CD14-positive monocyte (primary cell): ENCODE measurements at regions not wholly inside any gene's neighbourhood (a gene's known extent, or its start where the extent isn't known, plus 50 kb on each side); places are given as distances from the start of the nearest gene placed in this dataset.

ENCODE experiments used
- DNase-seq, 3 donors: peaks; one replicate each; pipeline ENCODE4 v3.0.0-alpha.2; 2011 to 2022
- H2AFZ ChIP-seq: 2 replicates; pipeline ENCODE4 v1.6.0; 2012; ENCODE audit warnings: mild to moderate bottlenecking, low read depth, low read length, inconsistent platforms; ENCODE audit not compliant: insufficient read depth, poor library complexity, severe bottlenecking
- H3K27ac ChIP-seq, 2 donors: 1 replicate in 1 of 2; 2 replicates in 1 of 2; pipeline ENCODE4 v1.5.1; 2012 to 2013; ENCODE audit warnings: low read length in 2 of 2, control low read depth in 1 of 2, inconsistent platforms in 1 of 2, low read depth in 1 of 2, mild to moderate bottlenecking in 1 of 2
- H3K27me3 ChIP-seq, 2 donors: one replicate each; pipeline versions ENCODE4 v1.6.0 to v1.6.1; 2011 to 2013; ENCODE audit warnings: low read length in 2 of 2; ENCODE audit not compliant: control insufficient read depth in 2 of 2, insufficient read depth in 2 of 2
- H3K36me3 ChIP-seq, 2 donors: replicated peaks in 1 of 2; 1 replicate in 1 of 2; 2 replicates in 1 of 2; pipeline versions ENCODE4 v1.5.1 to v1.6.1; 2012 to 2013; ENCODE audit warnings: low read length in 2 of 2, control low read depth in 1 of 2, inconsistent platforms in 1 of 2, mild to moderate bottlenecking in 1 of 2; ENCODE audit not compliant: insufficient read depth in 2 of 2, control insufficient read depth in 1 of 2
- H3K4me1 ChIP-seq, 2 donors: 1 replicate in 1 of 2; 2 replicates in 1 of 2; pipeline versions ENCODE4 v1.5.1 to v1.6.1; 2012 to 2013; ENCODE audit warnings: low read length in 2 of 2, control low read depth in 1 of 2, inconsistent platforms in 1 of 2, mild to moderate bottlenecking in 1 of 2, moderate library complexity in 1 of 2; ENCODE audit not compliant: insufficient read depth in 2 of 2, control insufficient read depth in 1 of 2
- H3K4me2 ChIP-seq: replicated peaks from 2 replicates; pipeline ENCODE3; 2012; ENCODE audit warnings: low read length, moderate library complexity, mild to moderate bottlenecking; ENCODE audit not compliant: poor library complexity, severe bottlenecking; ENCODE audit errors: extremely low read depth
- H3K4me3 ChIP-seq, 3 experiments: fragments of 200-600 bp in 1 of 3; sonication (generic) in 1 of 3; replicated peaks in 1 of 3; 1 replicate in 2 of 3; 2 replicates in 1 of 3; pipeline ENCODE4 v1.5.1; 2011 to 2013; ENCODE audit warnings: low read length in 3 of 3, mild to moderate bottlenecking in 3 of 3, control low read depth in 2 of 3, low read depth in 2 of 3, inconsistent platforms in 1 of 3, moderate library complexity in 1 of 3
- H3K79me2 ChIP-seq: 2 replicates; pipeline ENCODE4 v1.6.0; 2012; ENCODE audit warnings: mild to moderate bottlenecking, control low read depth, inconsistent platforms, low read length, moderate library complexity; ENCODE audit not compliant: insufficient read depth
- H3K9ac ChIP-seq: 2 replicates; pipeline ENCODE4 v1.6.0; 2017; ENCODE audit warnings: low read length, mild to moderate bottlenecking; ENCODE audit not compliant: insufficient read depth, poor library complexity, severe bottlenecking
- H3K9me3 ChIP-seq, 2 donors: replicated peaks in 1 of 2; 1 replicate in 1 of 2; 2 replicates in 1 of 2; pipeline versions ENCODE4 v1.5.1 to v1.6.1; 2012 to 2013; ENCODE audit warnings: low read length in 2 of 2, control low read depth in 1 of 2; ENCODE audit not compliant: control insufficient read depth in 1 of 2, insufficient read depth in 1 of 2
- H4K20me1 ChIP-seq: 2 replicates; pipeline ENCODE4 v1.6.0; 2012; ENCODE audit warnings: mild to moderate bottlenecking, low read length, control low read depth, moderate library complexity; ENCODE audit not compliant: insufficient read depth
- H3K27ac Mint-ChIP-seq, 7 donors: one replicate each; pipeline ENCODE4 v1.8.0; 2020; ENCODE audit warnings: mild to moderate bottlenecking in 7 of 7, mixed read lengths in 7 of 7, moderate library complexity in 6 of 7, inconsistent platforms in 2 of 7
- H3K27me3 Mint-ChIP-seq, 3 donors: one replicate each; pipeline ENCODE4 v1.8.0; 2021 to 2022; ENCODE audit warnings: low read depth in 3 of 3, mild to moderate bottlenecking in 3 of 3, mixed read lengths in 3 of 3, moderate library complexity in 3 of 3, inconsistent platforms in 1 of 3
- H3K36me3 Mint-ChIP-seq, 2 donors: one replicate each; pipeline ENCODE4 v1.8.0; 2020; ENCODE audit warnings: mixed read lengths in 2 of 2, inconsistent platforms in 1 of 2, mild to moderate bottlenecking in 1 of 2
- H3K4me1 Mint-ChIP-seq: one replicate; pipeline ENCODE4 v1.8.0; 2020; ENCODE audit warnings: mild to moderate bottlenecking, mixed read lengths
- H3K4me3 Mint-ChIP-seq, 2 donors: one replicate each; pipeline ENCODE4 v1.8.0; 2020; ENCODE audit warnings: mild to moderate bottlenecking in 2 of 2, mixed read lengths in 2 of 2, moderate library complexity in 1 of 2
- H3K9me3 Mint-ChIP-seq, 7 donors: one replicate each; pipeline ENCODE4 v1.8.0; 2020 to 2022; ENCODE audit warnings: mixed read lengths in 7 of 7, mild to moderate bottlenecking in 6 of 7, moderate library complexity in 6 of 7, inconsistent platforms in 2 of 7
- WGBS: methylation state at CpG from one replicate; pipeline ENCODE4 v1.1.5; 2013; ENCODE audit warnings: missing lambda C conversion rate; ENCODE audit not compliant: insufficient coverage; 5-methylcytosine and 5-hydroxymethylcytosine counted together
- intact Hi-C, 2 donors: fragments of 100-400 bp; cut with micrococcal nuclease; formaldehyde crosslinking; loops; one replicate each; pipeline versions ENCODE4 v1.15.0 to v1.15.1; 2023
- TF ChIP-seq, protein P1 (sequence below): fragments of 200-600 bp; IDR thresholded peaks from one replicate; pipeline ENCODE4 v1.8.0; 2022; ENCODE audit warnings: antibody characterized with exemption, mild to moderate bottlenecking

DNA sequence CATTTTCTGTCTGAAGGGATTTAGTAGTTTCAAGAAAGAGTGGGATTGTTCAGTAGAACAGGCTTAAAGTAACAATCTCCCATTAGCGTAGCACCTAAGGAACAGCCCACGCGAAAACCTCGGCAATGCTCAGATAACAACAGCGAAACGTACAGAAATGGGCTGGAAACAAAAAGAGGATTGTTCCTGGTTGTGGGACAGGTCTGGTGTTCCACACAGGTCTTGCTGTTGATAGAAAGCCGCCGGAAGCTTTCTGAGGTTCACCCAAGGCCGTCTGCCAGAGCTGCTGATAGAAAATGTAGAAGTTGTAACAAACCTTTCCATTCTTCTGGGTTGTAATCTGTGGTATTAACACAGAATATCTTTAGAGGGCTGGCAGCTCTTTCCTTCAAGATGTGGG is 69.4 kb upstream of the CLCN4 start:
- no peak overlapping the region for H2AFZ ChIP-seq
- peaks cover 0 to 8% of the 10 kb centered on the region in 2 donors for H3K4me1 ChIP-seq
- H3K9ac ChIP-seq, result no peak overlapping the region
- no peak for DNase-seq
- Mint-ChIP-seq H3K9me3 (peaks cover 0 to 6% (median 0%) of the 10 kb centered on the region in 7 donors), H3K36me3 (peaks cover 16 to 26% of the 10 kb centered on the region in 2 donors), H3K4me1 (peaks cover 13% of the 10 kb centered on the region), H3K4me3 (no peak overlapping the region), H3K27ac (no peak overlapping the region), H3K27me3 (peaks cover 0 to 3% (median 0%) of the 10 kb centered on the region in 3 donors)
- H3K4me2 ChIP-seq, result no peak overlapping the region
- no peak overlapping the region for H3K27ac ChIP-seq
- no peak overlapping the region for H3K4me3 ChIP-seq
- 100% methylated on average over 6 of the region's 9 CpGs for WGBS
- TF ChIP-seq, protein P1, sequence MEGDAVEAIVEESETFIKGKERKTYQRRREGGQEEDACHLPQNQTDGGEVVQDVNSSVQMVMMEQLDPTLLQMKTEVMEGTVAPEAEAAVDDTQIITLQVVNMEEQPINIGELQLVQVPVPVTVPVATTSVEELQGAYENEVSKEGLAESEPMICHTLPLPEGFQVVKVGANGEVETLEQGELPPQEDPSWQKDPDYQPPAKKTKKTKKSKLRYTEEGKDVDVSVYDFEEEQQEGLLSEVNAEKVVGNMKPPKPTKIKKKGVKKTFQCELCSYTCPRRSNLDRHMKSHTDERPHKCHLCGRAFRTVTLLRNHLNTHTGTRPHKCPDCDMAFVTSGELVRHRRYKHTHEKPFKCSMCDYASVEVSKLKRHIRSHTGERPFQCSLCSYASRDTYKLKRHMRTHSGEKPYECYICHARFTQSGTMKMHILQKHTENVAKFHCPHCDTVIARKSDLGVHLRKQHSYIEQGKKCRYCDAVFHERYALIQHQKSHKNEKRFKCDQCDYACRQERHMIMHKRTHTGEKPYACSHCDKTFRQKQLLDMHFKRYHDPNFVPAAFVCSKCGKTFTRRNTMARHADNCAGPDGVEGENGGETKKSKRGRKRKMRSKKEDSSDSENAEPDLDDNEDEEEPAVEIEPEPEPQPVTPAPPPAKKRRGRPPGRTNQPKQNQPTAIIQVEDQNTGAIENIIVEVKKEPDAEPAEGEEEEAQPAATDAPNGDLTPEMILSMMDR, result no peak
- intact Hi-C loops, result no loop called here
- no peaks in the 10 kb centered on the region for H3K9me3 ChIP-seq
- no peaks in the 10 kb centered on the region for H3K79me2 ChIP-seq
- H3K27me3 ChIP-seq, result no peaks in the 10 kb centered on the region
- H4K20me1 ChIP-seq, result no peaks in the 10 kb centered on the region
- peaks cover 4 to 11% of the 10 kb centered on the region in 2 donors for H3K36me3 ChIP-seq

GRCh38 chrX:10089378-10089795 is 67.4 kb upstream of the CLCN4 start:
- Mint-ChIP-seq H3K36me3 (peaks cover 27 to 41% of the 10 kb centered on the region in 2 donors), H3K27me3 (peaks cover 0 to 3% (median 0%) of the 10 kb centered on the region in 3 donors), H3K4me1 (peaks cover 11% of the 10 kb centered on the region), H3K9me3 (peaks cover 0 to 6% (median 0%) of the 10 kb centered on the region in 7 donors), H3K4me3 (no peak overlapping the region), H3K27ac (peak overlapping the region in 1 of 7 donors; percentile 8)
- Histone ChIP-seq H2AFZ (no peak overlapping the region), H3K27me3 (no peaks in the 10 kb centered on the region), H3K79me2 (no peaks in the 10 kb centered on the region), H3K4me1 (peaks cover 0 to 8% of the 10 kb centered on the region in 2 donors), H3K9ac (no peak overlapping the region), H3K27ac (no peak overlapping the region), H3K4me3 (no peak overlapping the region), H3K4me2 (no peak overlapping the region), H4K20me1 (no peaks in the 10 kb centered on the region), H3K36me3 (peaks cover 4 to 21% of the 10 kb centered on the region in 2 donors), H3K9me3 (no peaks in the 10 kb centered on the region)
- WGBS, result no CpG with 5 or more reads among the region's 3 CpGs
- DNase-seq, result no peak
- intact Hi-C loops, result no loop called here
- TF ChIP-seq, protein P1, result no peak
